SU-DHL-6 (cell line): ENCODE measurements at regions not wholly inside any gene's neighbourhood (a gene's known extent, or its start where the extent isn't known, plus 50 kb on each side); places are given as distances from the start of the nearest gene placed in this dataset.

Experiments
- H2AFZ ChIP-seq: fragments of 200-600 bp; sonication (generic); 2 replicates; pipeline ENCODE4 v1.6.1; 2014; ENCODE audit warnings: low read depth, mild to moderate bottlenecking, moderate library complexity, mixed read lengths, antibody characterized with exemption, low read length; ENCODE audit not compliant: severe bottlenecking
- H3F3A ChIP-seq: fragments of 200-600 bp; shearing (Covaris generic); 2 replicates; pipeline ENCODE4 v1.6.0; 2016; ENCODE audit warnings: antibody characterized with exemption, mild to moderate bottlenecking; ENCODE audit not compliant: insufficient read depth
- H3K27ac ChIP-seq: fragments of 200-600 bp; sonication (generic); 2 replicates; pipeline ENCODE4 v1.5.1; 2016; ENCODE audit warnings: low read depth, mild to moderate bottlenecking, low read length, moderate library complexity, mixed read lengths
- H3K27me3 ChIP-seq: fragments of 200-600 bp; sonication (generic), shearing (Covaris generic); 2 replicates; pipeline ENCODE4 v1.6.0; 2014; ENCODE audit warnings: mild to moderate bottlenecking, low read length
- H3K36me3 ChIP-seq: fragments of 200-600 bp; sonication (generic); 2 replicates; pipeline ENCODE4 v1.6.1; 2014; ENCODE audit warnings: mild to moderate bottlenecking, low read length, mixed read lengths
- H3K4me2 ChIP-seq: fragments of 300-600, 200-600 bp; shearing (Covaris generic), sonication (generic); 2 replicates; pipeline ENCODE4 v1.6.0; 2014; ENCODE audit warnings: low read length, low read depth, mild to moderate bottlenecking; ENCODE audit not compliant: poor library complexity, severe bottlenecking
- H3K4me3 ChIP-seq: fragments of 200-600 bp; sonication (generic); 2 replicates; pipeline ENCODE4 v1.5.1; 2014; ENCODE audit warnings: antibody characterized with exemption, low read length, mild to moderate bottlenecking, mixed read lengths; ENCODE audit not compliant: insufficient read depth, poor library complexity, severe bottlenecking
- H3K79me2 ChIP-seq: fragments of 200-600 bp; sonication (generic); 2 replicates; pipeline ENCODE4 v1.6.1; 2014; ENCODE audit warnings: mild to moderate bottlenecking, low read length, moderate library complexity; ENCODE audit not compliant: insufficient read depth
- H3K9ac ChIP-seq: fragments of 200-600 bp; sonication (generic); 2 replicates; pipeline ENCODE4 v1.7.0; 2014; ENCODE audit warnings: mild to moderate bottlenecking, low read length
- H3K9me2 ChIP-seq: fragments of 200-600 bp; sonication (generic); replicated peaks from 2 replicates; pipeline ENCODE4 v1.6.1; 2014; ENCODE audit warnings: low read length; ENCODE audit not compliant: insufficient read depth
- H3K9me3 ChIP-seq: fragments of 200-600 bp; sonication (generic); 2 replicates; pipeline ENCODE4 v1.6.1; 2014; ENCODE audit warnings: low read length, mixed read lengths; ENCODE audit not compliant: insufficient read depth
- H4K20me1 ChIP-seq: fragments of 200-600 bp; sonication (generic); 2 replicates; pipeline ENCODE4 v1.6.1; 2014; ENCODE audit warnings: low read depth, mild to moderate bottlenecking, antibody characterized with exemption, low read length, moderate library complexity, mixed read lengths
- EZH2phosphoT487 ChIP-seq: fragments of 200-600 bp; sonication (generic), shearing (Covaris generic); conservative IDR thresholded peaks from 2 replicates; pipeline ENCODE4 v1.6.1; 2018; ENCODE audit warnings: mild to moderate bottlenecking, antibody characterized with exemption, low read length, moderate library complexity, mixed read lengths
- TF ChIP-seq, protein P1 (sequence below): fragments of 200-600 bp; sonication (generic); IDR thresholded peaks from one replicate; pipeline ENCODE4 v1.5.1; 2017; ENCODE audit warnings: antibody characterized with exemption, mild to moderate bottlenecking, low read length, moderate library complexity; ENCODE audit not compliant: insufficient read depth, poor library complexity, severe bottlenecking

DNA sequence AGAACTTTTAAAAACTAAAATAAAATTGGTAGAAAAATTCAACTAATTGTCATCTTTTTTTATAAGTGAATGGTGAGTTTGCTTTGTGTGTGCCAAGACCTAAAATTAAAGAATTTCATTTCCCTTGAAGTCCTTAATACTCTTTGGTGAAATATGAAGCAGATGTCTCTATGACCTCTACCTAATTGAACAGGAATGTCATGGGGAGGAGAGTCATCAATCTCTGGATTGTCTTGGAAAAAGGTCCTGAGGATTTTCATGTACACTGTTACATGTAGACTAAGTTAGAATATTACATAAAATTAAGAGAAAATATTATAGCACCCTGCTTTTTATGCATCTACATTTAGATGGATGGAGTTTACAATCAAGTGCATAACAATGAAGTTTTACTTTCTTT is 177.9 kb upstream of the LRP1B start:
- Histone ChIP-seq H3K4me3 (no peak overlapping the region), H3K27me3 (no peaks in the 10 kb centered on the region), H3K27ac (no peak overlapping the region), H3K9me3 (peaks cover 8% of the 10 kb centered on the region; the same call in 1 of the 2 replicates), H3K9me2 (no peaks in the 10 kb centered on the region), H3K79me2 (no peaks in the 10 kb centered on the region), H4K20me1 (no peaks in the 10 kb centered on the region), H3K36me3 (no peaks in the 10 kb centered on the region), H2AFZ (no peak overlapping the region), H3K9ac (no peak overlapping the region), H3F3A (no peaks in the 10 kb centered on the region), H3K4me2 (no peak overlapping the region)
- no peak for TF ChIP-seq EZH2phosphoT487
- TF ChIP-seq, protein P1, sequence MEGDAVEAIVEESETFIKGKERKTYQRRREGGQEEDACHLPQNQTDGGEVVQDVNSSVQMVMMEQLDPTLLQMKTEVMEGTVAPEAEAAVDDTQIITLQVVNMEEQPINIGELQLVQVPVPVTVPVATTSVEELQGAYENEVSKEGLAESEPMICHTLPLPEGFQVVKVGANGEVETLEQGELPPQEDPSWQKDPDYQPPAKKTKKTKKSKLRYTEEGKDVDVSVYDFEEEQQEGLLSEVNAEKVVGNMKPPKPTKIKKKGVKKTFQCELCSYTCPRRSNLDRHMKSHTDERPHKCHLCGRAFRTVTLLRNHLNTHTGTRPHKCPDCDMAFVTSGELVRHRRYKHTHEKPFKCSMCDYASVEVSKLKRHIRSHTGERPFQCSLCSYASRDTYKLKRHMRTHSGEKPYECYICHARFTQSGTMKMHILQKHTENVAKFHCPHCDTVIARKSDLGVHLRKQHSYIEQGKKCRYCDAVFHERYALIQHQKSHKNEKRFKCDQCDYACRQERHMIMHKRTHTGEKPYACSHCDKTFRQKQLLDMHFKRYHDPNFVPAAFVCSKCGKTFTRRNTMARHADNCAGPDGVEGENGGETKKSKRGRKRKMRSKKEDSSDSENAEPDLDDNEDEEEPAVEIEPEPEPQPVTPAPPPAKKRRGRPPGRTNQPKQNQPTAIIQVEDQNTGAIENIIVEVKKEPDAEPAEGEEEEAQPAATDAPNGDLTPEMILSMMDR: no peak

DNA sequence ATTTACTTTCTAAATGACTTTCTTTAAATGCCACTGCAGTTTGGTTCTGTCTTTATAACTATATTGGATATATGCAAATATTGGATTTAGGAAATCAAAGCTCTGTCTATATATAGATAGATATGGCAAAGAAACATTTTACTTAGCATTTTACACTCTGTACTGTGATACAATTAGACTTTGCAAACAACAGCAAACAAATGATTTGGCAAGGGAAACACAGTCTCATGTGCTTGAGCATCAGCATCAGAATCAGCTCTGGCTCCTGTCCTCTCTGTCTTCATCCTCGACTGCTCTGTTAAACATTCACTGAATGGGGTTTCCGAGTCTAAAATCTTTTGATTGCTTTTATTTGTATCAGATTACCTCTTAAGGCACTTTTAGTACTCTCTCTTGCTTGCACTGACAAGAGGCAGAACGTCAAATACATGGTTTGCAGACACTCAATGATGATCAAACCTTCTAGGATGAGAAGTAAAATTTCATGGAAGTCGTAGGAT is 176.8 kb upstream of the LRP1B start:
- H3K27me3 ChIP-seq: no peaks in the 10 kb centered on the region
- H3K4me3 ChIP-seq: no peak overlapping the region
- no peaks in the 10 kb centered on the region for H3K36me3 ChIP-seq
- no peaks in the 10 kb centered on the region for H3K9me2 ChIP-seq
- no peak overlapping the region for H3K4me2 ChIP-seq
- no peaks in the 10 kb centered on the region for H4K20me1 ChIP-seq
- TF ChIP-seq EZH2phosphoT487: no peak
- TF ChIP-seq, protein P1: no peak
- no peak overlapping the region for H2AFZ ChIP-seq
- no peaks in the 10 kb centered on the region for H3K79me2 ChIP-seq
- H3K27ac ChIP-seq: no peak overlapping the region
- H3K9me3 ChIP-seq: peaks cover 8% of the 10 kb centered on the region; the same call in 1 of the 2 replicates
- no peaks in the 10 kb centered on the region for H3F3A ChIP-seq
- H3K9ac ChIP-seq: no peak overlapping the region

DNA sequence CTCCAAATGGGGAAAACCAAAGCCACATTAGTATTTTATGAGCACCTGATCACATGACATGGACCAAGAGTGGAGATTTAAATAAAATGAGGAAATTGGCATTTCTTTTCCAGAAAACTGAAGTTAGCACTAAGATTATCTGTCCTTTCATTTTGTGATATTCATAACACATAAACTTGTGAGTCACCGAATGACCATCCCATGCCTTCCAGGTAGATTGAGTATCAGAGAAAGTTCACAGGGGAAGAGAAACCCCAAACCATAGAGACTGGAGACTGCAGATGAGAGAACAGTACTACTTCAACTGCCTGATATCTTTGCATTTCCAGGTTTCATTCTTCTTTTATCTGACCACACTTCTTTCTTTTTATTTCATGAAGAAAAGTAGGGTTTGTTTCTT is 176.3 kb upstream of the LRP1B start:
- Histone ChIP-seq H3K9me2 (no peaks in the 10 kb centered on the region), H3K9ac (no peak overlapping the region), H3K27me3 (no peaks in the 10 kb centered on the region), H3K79me2 (no peaks in the 10 kb centered on the region), H2AFZ (no peak overlapping the region), H3F3A (no peaks in the 10 kb centered on the region), H3K4me3 (no peak overlapping the region), H3K9me3 (peaks cover 8% of the 10 kb centered on the region; the same call in 1 of the 2 replicates), H4K20me1 (no peaks in the 10 kb centered on the region), H3K4me2 (no peak overlapping the region), H3K27ac (no peak overlapping the region), H3K36me3 (no peaks in the 10 kb centered on the region)
- TF ChIP-seq EZH2phosphoT487: no peak
- TF ChIP-seq, protein P1: no peak
